WTC11 (cell line): ENCODE measurements at regions not wholly inside any gene's neighbourhood (a gene's known extent, or its start where the extent isn't known, plus 50 kb on each side); places are given as distances from the start of the nearest gene placed in this dataset.

Experiments used
- ATF3 ChIP-seq: sonication (generic); formaldehyde crosslinking; conservative IDR thresholded peaks from 2 replicates; pipeline ENCODE4 v1.8.1; 2022; ENCODE audit warnings: mild to moderate bottlenecking, missing genetic modification reagents
- CTCF ChIP-seq: fragments of 200-600 bp; IDR thresholded peaks from 2 replicates; pipeline ENCODE4 v1.8.0; 2022; ENCODE audit warnings: antibody characterized with exemption
- TCF7 ChIP-seq: sonication (generic); formaldehyde crosslinking; IDR thresholded peaks from 2 replicates; pipeline ENCODE4 v1.8.0; 2022; ENCODE audit warnings: mild to moderate bottlenecking, low read depth, missing genetic modification reagents, moderate library complexity
- ZNF121 ChIP-seq: sonication (generic); formaldehyde crosslinking; IDR thresholded peaks from 2 replicates; pipeline ENCODE4 v1.8.0; 2023; ENCODE audit warnings: missing genetic modification reagents
- TF ChIP-seq, protein P1 (sequence below): sonication (generic); formaldehyde crosslinking; IDR thresholded peaks from 2 replicates; pipeline ENCODE4 v1.8.0; 2022; ENCODE audit warnings: missing genetic modification reagents

- TF ChIP-seq TCF7 (CRISPR knock-in tag) = no peak
- no peak for TF ChIP-seq ATF3
- no peak for TF ChIP-seq ZNF121 (CRISPR knock-in tag)
- TF ChIP-seq CTCF = no peak
- TF ChIP-seq, protein P1, sequence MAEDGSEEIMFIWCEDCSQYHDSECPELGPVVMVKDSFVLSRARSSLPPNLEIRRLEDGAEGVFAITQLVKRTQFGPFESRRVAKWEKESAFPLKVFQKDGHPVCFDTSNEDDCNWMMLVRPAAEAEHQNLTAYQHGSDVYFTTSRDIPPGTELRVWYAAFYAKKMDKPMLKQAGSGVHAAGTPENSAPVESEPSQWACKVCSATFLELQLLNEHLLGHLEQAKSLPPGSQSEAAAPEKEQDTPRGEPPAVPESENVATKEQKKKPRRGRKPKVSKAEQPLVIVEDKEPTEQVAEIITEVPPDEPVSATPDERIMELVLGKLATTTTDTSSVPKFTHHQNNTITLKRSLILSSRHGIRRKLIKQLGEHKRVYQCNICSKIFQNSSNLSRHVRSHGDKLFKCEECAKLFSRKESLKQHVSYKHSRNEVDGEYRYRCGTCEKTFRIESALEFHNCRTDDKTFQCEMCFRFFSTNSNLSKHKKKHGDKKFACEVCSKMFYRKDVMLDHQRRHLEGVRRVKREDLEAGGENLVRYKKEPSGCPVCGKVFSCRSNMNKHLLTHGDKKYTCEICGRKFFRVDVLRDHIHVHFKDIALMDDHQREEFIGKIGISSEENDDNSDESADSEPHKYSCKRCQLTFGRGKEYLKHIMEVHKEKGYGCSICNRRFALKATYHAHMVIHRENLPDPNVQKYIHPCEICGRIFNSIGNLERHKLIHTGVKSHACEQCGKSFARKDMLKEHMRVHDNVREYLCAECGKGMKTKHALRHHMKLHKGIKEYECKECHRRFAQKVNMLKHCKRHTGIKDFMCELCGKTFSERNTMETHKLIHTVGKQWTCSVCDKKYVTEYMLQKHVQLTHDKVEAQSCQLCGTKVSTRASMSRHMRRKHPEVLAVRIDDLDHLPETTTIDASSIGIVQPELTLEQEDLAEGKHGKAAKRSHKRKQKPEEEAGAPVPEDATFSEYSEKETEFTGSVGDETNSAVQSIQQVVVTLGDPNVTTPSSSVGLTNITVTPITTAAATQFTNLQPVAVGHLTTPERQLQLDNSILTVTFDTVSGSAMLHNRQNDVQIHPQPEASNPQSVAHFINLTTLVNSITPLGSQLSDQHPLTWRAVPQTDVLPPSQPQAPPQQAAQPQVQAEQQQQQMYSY (CRISPR knock-in tag) = no peak
These were observed 219.9 kb upstream of the IRS2 start for GRCh38 chr13:110006304-110006703.
